Prostate gland (tissue), 2 donors: ENCODE measurements at regions not wholly inside any gene's neighbourhood (a gene's known extent, or its start where the extent isn't known, plus 50 kb on each side); places are given as distances from the start of the nearest gene placed in this dataset.

Experiments
- DNase-seq: peaks from one replicate; pipeline ENCODE4 v3.0.0-alpha.2; 2019; ENCODE audit warnings: low spot score
- H3K27ac ChIP-seq, 2 donors: fragments of 200-600 bp; sonication (generic); 2 replicates each; pipeline ENCODE4 v1.5.1; 2017 to 2019
- H3K27me3 ChIP-seq: fragments of 200-600 bp; sonication (generic); replicated peaks from 2 replicates; pipeline ENCODE4 v1.5.1; 2019; ENCODE audit not compliant: insufficient read depth
- H3K36me3 ChIP-seq, 2 donors: fragments of 200-600 bp; sonication (generic); 1 replicate in 1 of 2; 2 replicates in 1 of 2; pipeline versions ENCODE4 v1.5.1 to v1.8.1; 2017 to 2019
- H3K4me1 ChIP-seq: fragments of 200-600 bp; sonication (generic); replicated peaks from 2 replicates; pipeline ENCODE4 v1.5.1; 2019
- H3K4me3 ChIP-seq, 2 donors: fragments of 200-600 bp; sonication (generic); 2 replicates each; pipeline ENCODE4 v1.5.1; 2017 to 2019
- H3K9me3 ChIP-seq: fragments of 200-600 bp; sonication (generic); 2 replicates; pipeline ENCODE4 v1.5.1; 2017
- CTCF ChIP-seq, 4 experiments: fragments of 200-600 bp in 2 of 4; fragments of 450-650 bp in 2 of 4; sonication (generic) in 2 of 4; IDR thresholded peaks; 1 replicate in 3 of 4; 2 replicates in 1 of 4; pipeline ENCODE4 v1.5.1; 2016 to 2019; ENCODE audit warnings: antibody characterized with exemption in 4 of 4, mild to moderate bottlenecking in 2 of 4, moderate library complexity in 2 of 4
- POLR2A ChIP-seq: fragments of 450-650 bp; IDR thresholded peaks from one replicate; pipeline ENCODE4 v1.6.1; 2016; ENCODE audit warnings: antibody characterized with exemption, mild to moderate bottlenecking
- POLR2AphosphoS5 ChIP-seq: sonication (generic); formaldehyde crosslinking; IDR thresholded peaks from one replicate; pipeline ENCODE4 v1.6.1; 2017; ENCODE audit warnings: antibody characterized with exemption
- WGBS: methylation state at CpG from one replicate; pipeline ENCODE4 v1.1.5; 2018; 5-methylcytosine and 5-hydroxymethylcytosine counted together
- intact Hi-C: fragments of 100-400 bp; cut with DNase I; formaldehyde crosslinking; loops from one replicate; pipeline ENCODE4 v1.14.2; 2022

DNA sequence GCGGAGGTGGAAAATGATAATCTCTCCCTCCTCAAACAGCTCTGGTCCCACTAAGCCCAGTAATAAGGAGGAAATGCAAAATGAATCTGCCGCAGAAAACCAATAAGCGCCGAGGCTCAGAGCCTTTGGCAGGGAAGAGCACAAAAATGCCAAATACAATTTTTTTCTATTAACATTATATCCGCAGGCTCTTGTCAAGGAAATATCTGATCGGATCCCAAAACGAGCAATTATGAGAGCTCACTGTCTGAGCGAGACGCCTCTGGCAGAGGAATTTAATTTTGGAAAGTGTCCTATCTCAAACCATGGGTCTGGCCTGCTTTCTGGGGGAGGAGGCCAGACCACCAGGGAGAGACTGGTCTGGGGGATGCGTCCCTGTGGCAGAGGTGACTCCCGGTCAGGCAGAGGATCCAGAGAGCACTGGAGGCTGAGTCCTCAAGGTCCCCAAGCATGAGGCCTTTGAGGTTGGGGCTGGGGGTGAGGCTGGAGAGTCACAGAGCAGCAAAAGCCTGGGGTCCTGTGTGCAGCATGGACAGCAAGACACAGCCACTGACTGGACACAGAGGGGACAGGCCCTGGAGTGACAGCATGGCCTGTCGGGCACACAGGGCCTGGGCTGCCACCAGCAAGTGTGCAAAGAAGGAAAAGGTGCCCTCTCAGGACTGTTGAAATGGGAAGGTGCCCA, 342.8 kb upstream of the SFSWAP start:
- H3K27me3 ChIP-seq: no peaks in the 10 kb centered on the region
- DNase-seq: no peak
- WGBS: 86% methylated on average over 12 of the region's 12 CpGs
- no peaks in the 10 kb centered on the region for H3K36me3 ChIP-seq
- intact Hi-C loops: no loop called here
- no peaks in the 10 kb centered on the region for H3K9me3 ChIP-seq
- H3K27ac ChIP-seq: no peak overlapping the region
- no peaks in the 10 kb centered on the region for H3K4me1 ChIP-seq
- no peak overlapping the region for H3K4me3 ChIP-seq
- TF ChIP-seq POLR2AphosphoS5: no peak
- TF ChIP-seq POLR2A: no peak

DNA sequence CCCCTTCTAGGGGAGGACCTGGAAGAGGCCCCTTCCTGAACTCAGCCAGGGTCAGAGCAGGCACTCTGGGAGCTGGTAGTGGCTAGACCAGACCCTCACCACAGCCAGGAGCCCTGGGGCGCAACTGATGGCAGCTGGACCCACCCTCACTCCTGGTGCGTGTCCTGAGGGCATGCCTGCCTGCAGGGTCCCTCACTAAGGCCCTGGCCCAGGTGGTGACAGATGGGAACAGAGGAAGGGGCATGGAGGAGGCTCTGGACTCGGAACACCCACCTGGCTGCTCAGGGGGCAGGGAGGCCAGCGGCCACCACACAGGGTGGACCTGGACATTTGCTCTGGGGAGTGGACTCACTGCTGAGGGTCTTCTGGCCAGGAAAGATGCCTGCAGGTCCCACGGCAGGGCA, 342.2 kb upstream of the SFSWAP start:
- Histone ChIP-seq H3K9me3 (no peaks in the 10 kb centered on the region), H3K27ac (no peak overlapping the region), H3K27me3 (no peaks in the 10 kb centered on the region), H3K4me3 (no peak overlapping the region), H3K4me1 (no peaks in the 10 kb centered on the region), H3K36me3 (no peaks in the 10 kb centered on the region)
- no peak for DNase-seq
- no peak for TF ChIP-seq POLR2A
- TF ChIP-seq CTCF (IDR thresholded peaks at IDR 0.05): no peak
- no peak for TF ChIP-seq POLR2AphosphoS5
- intact Hi-C loops: no loop called here
- 89% methylated on average over 5 of the region's 5 CpGs for WGBS

- H3K4me3 ChIP-seq: no peak overlapping the region
- TF ChIP-seq POLR2AphosphoS5: no peak
- TF ChIP-seq CTCF (IDR thresholded peaks at IDR 0.05): no peak
- no peak for TF ChIP-seq POLR2A
- no peak for DNase-seq
- H3K9me3 ChIP-seq: no peaks in the 10 kb centered on the region
- H3K36me3 ChIP-seq: no peaks in the 10 kb centered on the region
- H3K27ac ChIP-seq: no peak overlapping the region
- H3K27me3 ChIP-seq: no peaks in the 10 kb centered on the region
- intact Hi-C loops: no loop called here
- WGBS: 88% methylated on average over 18 of the region's 18 CpGs
- no peaks in the 10 kb centered on the region for H3K4me1 ChIP-seq
Observed at GRCh38 chr12:131369094-131369845, 341.6 kb upstream of the SFSWAP start.

- intact Hi-C loops: no loop called here
Observed at GRCh38 chr12:131370321-131370720, 340.6 kb upstream of the SFSWAP start.

More at GRCh38 chr12:131370321-131370720, 340.6 kb upstream of the SFSWAP start:
- TF ChIP-seq POLR2A (no peak), POLR2AphosphoS5 (no peak), CTCF (IDR thresholded peaks at IDR 0.05) (no peak)
- no peaks in the 10 kb centered on the region for H3K4me1 ChIP-seq
- H3K4me3 ChIP-seq: no peak overlapping the region
- H3K36me3 ChIP-seq: no peaks in the 10 kb centered on the region
- H3K9me3 ChIP-seq: no peaks in the 10 kb centered on the region
- no peak for DNase-seq
- H3K27me3 ChIP-seq: no peaks in the 10 kb centered on the region
- no peak overlapping the region for H3K27ac ChIP-seq
- WGBS: 84% methylated on average over 8 of the region's 8 CpGs
